ENCODE measurements at regions not wholly inside any gene's neighbourhood (a gene's known extent, or its start where the extent isn't known, plus 50 kb on each side); places are given as distances from the start of the nearest gene placed in this dataset.
"Not testable (repeated sequence)": the region's sequence is repeated elsewhere in the genome, so short reads cannot be mapped to it uniquely, and the experiment has no call there.

DNA sequence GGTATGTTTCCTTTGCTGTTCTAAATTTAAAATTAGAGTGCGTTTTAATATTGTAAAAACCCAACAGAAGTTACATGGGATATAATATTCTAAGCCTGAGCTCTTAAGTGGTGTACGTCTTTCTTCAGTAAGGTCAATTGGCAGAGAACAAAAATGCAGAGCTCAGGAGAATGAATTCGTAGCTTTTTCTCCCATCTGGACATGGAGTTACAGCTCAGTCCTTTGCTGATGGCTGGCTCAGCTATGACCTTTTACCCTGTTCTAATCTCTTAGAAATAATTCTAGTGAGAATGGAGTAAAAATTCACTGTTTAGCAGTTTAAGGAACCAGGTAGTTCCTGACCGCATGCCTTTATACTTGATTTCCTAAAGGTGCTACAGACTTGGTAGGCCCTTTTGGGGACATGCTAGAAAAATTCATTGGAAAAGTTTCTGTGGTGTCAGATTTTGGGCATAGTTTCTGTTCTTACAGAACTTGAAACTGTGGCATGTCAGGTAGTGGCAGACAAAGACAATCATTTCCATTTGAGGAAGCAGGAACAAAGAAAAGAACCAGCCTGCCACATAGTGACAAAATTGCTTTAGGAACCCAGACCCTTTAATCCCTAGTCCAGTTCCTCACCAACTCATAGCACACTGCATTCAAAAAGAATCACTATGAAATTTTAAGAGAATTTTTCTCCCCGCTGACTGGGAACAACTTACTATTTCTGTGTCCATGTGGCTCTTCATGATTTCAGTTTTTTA, 566.8 kb upstream of the ZNF804A start:
- DNase-seq = no peak

DNA sequence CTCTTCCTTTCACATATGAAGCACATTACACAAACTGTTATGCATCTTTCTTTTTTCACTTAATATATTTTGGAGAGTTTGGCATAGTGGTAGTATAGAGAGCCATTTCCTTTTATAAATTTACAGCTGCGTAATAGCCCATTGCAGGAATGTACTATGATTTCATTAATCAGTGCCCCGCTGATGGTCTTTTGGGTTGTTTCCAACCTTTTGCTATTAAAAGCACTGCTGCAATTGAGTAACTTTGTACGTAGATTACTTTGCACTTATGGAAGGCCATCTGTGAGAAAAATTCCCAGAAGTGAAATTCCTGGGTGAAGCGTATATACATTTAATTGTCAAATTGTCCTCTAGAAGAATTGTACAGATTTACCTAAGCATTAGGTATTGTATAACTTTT, 565.3 kb upstream of the ZNF804A start:
- DNase-seq = no peak

DNA sequence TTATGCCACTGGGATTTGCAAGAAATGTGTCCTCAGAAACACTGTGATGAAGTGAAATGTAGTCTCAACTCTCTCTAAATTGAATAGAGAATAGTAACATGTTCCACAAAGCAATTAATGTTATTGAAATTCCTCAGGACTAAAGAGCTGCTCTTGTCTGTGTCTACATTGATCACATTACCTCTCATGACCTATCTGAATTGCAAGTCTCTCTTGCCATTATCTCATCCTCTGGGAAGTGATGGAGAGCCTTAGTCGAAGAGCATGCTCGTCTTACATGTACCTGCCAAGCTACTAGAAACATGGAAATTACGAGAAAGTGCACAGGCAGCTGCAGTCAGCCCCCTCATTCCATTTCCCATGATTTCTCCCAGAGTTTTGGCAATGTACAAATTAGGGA, 561.1 kb upstream of the ZNF804A start:
- DNase-seq = no peak

DNA sequence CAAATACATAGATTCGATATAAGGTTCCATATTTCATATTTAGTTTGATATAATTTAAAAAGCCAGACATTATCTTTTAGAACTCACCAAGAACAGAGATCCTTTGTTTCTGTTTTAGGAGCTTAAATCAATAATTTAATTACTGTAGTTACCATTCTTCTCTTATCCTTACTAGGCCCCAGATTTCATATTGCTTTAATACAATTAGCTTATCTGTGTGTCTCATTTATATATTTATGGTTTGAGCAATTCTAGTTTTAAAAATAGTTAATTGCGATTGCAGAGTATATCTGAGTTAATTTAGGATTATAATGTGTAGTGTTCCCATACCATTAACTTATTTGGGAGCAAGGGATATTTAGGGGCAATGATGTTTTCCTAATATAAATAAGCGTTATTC, 558.8 kb upstream of the ZNF804A start:
- DNase-seq = no peak

DNA sequence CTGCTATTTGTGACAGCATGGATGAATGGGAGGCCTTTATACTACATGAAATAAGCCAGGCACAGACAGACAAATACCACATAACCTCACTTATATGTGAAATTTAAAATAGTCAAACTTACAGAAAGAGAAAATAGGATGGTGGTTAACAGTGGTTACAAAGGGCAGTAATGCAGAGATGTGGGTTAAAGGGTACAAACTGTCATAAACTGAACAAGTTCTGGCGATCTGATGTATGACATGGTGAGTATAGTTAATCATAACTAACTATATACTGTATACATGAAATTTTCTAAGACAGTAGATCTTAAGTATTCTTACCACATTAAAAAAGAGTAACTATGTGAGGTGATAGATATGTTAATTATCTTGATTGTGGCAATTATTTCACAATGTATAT, 558.1 kb upstream of the ZNF804A start:
- no peak for DNase-seq

DNA sequence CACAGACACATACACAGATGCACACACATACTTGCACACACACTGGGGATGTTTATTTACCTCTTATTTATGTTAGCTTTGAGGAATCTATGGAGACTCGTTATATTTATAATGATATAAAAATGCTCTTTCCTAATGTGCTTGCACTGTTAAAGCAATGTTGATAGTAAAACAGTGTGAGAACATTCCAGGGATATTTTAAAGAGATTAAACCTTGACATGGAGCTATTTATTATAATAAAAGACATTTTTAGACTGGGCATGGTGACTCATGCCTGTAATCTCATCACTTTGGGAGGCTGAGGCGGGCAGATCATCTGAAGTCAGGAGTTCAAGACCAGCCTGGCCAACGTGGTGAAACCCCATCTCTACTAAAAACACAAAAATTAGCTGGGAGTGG, 557.3 kb upstream of the ZNF804A start:
- no peak for DNase-seq

DNA sequence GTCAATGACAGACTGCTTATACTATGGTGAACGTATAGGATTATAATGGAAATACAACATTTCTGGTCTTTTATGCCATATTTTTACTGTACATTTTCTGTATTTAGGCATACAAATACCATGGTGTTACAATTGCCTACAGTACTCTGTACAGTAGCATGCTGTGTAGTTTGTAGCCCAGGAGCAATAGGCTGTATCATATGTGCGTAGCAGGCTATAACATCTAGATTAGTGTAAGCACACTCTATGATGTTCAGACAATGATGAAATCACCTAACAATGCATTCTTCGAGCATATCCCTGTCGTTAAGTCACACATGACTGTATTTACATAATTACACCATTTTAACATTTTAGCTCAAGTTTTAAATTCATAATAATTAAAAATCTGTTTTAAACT, 556.6 kb upstream of the ZNF804A start:
- no peak for DNase-seq

DNA sequence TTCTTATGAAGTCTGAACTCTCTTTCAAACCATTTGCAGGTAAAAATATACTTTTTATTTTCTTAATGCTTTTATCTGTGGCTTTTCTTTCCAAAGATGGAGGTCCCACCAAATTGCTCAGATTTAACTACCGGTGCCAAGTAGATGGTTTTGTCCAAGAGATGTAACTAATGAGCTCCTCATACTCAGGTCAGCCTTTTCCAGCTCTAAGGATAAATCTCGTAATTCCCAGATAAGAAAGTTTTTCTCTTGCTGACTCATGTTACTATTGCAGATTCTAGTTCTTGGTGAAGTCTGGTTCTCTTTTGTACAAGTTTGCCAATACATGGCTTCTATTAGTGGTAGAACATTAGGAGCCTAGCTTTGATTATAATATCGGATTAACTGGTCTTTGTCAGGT, 550.8 kb upstream of the ZNF804A start:
- no peak for DNase-seq

DNA sequence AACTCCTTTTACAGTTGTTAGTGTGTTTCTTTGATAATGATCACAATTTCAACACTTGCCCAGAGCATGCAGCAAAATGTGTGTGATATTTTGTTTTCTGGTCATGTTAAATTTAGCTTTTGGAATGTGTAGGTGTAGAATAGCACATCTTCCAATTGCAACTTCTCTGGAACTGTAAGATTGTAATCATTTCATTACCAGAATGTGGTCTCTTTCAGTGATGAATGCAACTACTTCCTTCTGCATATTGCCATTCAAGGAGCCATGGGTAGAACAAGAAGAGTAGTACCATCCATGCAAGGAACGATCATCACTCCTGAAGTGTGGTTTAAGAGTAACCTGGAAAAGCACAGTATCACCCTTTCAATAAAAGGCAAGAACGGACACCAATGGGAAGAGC, 548.8 kb upstream of the ZNF804A start:
- DNase-seq = no peak

DNA sequence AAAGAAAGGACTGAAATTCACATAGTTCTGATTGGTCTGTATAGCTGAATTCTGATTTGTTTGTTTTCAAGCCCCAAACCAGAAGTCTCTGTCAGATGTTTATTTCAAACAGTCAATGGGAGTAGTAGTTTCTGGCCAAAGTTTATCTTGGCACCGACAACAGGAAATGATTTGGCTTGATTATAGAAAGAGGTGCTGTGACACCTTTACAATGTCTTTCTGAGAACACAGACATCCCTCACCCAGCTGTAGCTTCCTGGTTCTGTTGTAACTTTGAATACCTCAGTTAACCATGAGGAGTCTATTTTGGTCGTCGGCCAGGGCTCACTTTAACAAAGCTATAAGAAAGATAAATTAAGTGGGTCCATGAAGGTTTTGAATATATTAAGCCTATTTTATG, 545.0 kb upstream of the ZNF804A start:
- DNase-seq = no peak

DNA sequence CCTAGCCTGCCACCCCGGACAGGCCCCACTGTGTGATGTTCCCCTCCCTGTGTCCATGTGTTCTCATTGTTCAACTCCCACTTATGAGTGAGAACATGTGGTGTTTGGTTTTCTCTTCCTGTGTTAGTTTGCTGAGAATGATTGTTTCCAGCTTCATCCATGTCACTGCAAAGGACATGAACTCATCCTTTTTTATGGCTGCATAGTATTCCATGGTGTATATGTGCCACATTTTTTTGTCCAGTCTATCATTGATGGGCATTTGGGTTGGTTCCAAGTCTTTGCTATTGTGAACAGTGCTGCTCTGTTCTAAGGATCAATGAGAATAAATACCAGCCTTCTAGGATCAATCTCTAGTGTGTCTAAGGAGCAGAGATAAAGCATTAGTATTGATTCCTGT, 543.9 kb upstream of the ZNF804A start:
- not testable (repeated sequence) for DNase-seq

DNA sequence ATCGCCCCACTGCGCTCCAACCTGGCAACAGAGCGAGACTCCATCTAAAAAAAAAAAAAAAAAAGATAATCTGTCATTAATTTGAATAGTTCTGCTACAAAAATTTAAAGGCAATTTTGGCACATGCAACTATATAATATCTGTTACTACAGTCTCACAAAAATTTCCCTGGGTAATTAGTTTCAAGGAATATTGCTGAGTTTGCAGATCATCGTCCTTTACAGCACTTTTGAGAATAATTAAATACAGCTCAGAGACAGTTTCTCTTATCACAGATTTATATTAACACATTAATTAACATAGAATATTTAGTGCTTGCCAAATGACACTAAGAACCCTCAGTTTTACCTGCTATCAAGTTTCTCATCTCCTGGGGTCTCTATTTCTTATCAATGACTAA, 540.4 kb upstream of the ZNF804A start:
- no peak for DNase-seq

DNA sequence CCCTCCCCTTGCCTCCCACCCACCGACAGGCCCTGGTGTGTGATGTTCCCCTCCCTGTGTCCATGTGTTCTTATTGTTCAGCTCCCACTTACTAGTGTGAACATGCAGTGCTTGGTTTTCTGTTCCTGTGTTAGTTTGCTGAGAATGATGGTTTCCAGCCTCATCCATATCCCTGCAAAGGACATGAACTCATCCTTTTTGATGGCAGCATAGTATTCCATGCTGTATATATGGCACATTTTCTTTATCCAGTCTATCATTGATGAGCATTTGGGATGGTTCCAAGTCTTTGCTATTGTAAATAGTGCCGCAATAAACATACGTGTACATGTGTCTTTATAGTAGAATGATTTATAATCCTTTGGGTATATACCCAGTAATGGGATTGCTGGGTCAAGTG, 538.1 kb upstream of the ZNF804A start:
- not testable (repeated sequence) for DNase-seq

DNA sequence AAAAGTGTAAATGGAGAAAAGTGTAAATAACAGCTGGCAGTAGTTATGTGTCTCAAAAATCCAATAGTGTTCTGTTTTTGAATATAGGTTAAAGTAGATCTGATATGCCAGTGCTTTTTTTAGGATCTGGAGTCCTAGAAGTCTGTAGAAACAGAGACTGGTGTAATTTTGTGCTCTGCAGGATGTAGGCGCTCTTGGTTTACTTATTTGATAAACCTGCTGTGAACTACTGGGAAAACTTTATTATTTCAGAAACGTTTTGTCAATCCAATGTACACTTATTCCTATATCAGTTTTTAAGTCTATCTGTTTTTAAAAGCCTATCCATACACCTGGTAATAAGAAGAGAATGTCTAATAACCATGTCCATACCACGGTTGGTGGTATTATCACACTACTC, 530.8 kb upstream of the ZNF804A start:
- DNase-seq = no peak

DNA sequence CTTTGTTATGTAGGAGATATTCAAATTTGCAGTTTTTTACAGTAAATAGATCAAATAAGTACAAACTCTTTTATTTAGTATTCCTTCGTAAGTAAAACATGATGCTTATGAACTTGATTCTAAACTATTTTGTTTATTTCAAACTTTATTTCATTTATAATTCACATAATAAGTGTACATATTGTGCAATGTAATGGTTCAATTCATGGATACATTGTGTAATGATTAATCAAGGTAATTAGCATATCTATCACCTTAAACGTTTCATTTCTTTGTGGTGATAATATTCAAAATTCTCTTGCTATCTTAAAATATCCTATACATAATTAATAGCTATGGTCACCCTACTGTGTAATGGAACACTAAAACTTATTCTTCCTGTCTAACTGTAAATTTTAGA, 525.9 kb upstream of the ZNF804A start:
- no peak for DNase-seq

DNA sequence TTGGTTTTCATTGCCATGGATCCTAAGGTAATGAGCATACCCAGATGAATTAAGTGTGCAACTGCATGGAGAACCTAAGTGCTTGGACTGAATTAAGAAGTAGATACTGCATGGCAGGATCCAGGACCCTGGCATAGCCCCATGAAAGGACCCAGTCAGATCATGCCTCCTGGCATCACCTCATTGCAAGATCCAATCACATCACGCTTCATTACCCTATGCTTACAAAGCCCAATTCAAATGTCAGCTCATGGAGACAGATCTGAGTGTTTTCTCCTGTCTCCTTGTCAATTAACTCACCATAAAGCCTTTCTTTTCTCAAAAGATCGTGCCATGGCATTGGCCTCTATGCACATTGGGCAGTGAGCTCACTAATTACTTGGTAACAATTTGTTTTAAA, 519.8 kb upstream of the ZNF804A start:
- DNase-seq = no peak

DNA sequence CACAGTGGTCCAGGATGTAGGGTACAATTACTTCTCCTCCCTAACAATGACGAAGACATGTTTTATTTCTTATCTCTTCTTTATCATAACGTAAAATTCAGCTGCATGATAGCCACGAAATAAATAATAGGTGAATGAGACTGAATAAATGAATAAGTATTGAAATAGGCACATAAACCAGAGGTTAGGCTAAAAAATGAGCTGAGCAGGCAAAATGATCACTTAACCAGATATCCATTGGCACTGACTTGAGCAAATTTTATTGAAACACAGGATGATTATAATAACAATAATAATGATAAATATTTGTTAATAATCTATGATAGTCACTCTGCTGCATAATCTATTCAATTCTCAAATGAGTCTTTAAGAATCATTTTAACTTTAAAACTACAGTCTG, 506.9 kb upstream of the ZNF804A start:
- DNase-seq = no peak

DNA sequence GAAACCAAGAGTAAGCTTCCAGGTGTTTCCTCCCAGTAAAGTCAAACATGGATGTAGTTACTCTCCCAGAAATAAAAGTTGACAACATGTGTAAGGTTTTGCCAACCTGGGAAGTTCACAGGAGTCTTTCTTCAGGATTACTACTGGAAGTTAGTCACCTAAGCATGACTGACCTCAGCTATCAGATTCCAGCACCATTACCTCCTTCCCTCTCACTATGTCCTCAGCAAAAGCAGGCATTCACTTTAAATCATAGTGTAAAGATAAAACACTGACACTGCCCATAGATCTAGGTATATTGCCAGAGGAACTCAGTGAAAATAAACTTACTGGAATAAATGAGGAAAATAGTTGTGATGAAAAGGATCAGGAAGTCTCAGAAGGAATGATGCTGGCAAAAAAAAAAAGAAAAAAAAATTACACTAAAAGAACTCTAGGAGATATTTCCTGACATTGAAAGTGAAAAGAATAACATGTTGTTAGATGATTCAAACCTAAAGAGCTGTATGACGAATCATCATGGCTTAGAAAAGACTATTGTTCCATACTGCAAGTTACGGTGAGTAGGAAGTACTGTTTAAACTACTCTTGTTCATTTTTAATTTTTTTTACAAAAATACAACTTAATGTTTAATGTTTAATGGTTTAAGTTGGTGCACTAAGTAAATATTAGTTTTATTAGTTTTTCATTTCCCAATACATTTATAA, 484.5 kb upstream of the ZNF804A start:
- no peak for DNase-seq

DNA sequence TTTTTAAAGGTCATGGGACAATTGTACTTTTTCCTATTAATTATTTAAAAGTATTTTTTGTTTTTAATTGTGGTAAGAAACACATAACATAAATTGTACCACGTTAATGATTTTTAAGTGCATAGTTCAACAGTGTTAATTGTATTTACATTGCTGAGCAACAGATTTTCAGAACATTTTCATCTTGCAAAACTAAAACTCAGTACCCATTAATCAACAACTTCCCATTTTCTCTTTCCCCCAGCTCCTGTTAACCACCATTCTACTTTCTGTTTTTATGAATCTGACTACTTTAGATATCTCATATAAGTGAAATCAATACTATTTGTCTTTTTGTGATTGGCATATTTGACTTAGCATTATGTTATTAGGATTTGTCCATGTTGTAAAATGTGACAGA, 483.9 kb upstream of the ZNF804A start:
- no peak for DNase-seq

DNA sequence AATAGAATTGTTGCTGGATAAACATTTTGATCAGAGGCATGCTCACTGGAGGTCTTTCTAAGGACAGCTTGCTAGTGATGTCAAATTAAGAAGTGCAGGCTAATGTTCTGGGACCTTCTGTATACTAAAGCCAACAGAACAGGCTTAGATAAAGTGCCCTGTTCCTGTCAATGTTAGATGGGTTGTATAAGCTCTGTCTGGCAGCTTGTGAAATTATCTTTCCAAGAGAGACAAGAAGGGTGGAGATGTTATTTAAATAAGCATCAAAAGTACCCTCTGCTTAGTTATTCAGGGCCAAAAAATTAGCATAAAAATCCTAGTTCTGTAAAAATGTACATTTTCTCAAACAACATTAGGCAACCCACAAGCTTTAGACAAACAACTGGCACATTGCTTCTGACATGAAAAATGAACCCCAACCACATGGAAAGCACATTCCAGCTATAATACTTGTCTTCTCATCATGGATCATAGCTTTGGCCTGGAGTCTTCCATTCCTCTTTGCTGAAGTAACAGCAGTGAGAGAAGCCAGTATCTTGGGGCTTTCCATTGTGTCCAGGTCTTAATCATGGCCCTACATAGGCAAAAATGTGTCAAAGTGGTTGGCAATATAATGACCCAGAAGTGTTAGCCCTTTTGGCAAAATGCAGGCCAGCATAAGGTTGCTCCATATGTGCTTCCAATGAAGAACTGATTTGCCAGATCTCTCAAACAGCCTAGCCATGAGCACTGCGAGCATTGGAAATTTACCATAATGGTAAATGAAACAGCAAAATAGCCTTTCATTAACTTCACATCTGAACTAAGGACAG, 478.1 kb upstream of the ZNF804A start:
- DNase-seq = no peak

DNA sequence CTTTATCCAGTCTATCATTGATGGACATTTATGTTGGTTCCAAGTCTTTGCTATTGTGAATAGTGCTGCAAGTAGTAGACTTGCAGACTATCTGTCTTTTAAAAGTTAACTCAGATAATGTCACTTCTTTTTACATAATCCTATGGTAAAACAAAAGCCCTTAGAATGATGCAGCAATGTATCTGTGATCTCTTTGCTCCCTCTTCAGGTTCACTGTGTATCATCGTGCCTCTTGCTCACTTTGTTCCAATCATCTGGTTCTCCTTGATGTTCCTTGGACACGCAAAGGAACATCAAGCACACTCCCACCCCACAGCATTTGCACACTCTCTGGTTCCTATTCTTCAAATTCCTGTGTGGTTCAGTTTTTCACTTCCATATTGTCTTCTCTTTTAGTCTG, 472.5 kb upstream of the ZNF804A start:
- no peak for DNase-seq

DNA sequence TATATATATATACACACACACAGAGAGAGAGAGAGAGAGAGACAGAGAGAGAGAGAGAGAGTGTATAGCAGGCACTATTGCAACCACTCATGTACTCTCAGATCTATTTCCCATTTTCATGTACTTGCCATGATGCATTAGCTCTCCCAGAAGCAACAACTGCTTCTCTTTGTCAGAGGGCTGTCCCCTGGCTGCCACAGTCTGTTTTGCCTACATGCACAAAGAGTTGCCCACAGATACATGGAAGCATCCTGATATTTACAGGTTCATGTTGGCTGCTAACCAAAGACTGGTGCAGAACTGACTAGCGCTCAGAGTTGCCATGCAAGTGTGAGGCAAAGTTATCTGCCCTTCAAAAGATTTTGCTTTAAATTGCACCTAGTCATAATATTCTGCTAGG, 469.3 kb upstream of the ZNF804A start:
- no peak for DNase-seq

DNA sequence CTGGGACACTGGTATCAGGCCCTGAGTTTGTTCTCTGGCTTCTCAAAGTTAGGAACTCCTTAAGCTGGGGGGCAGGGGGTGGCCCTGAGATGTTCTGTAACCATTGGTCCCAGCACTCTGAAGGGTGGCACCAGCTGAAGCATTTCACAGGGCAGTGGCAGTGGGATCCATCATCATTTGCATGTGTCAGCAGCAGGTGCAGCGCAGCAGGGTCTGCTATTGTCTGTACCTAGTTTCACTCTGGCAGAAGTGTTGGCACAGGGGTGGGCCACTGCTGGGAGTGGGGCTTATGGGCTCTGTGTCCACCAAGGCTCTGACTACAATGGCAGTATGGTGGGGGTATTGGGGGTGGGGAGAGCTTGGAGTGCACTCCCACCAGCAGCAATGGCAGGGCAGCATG, 460.4 kb upstream of the ZNF804A start:
- DNase-seq = no peak

DNA sequence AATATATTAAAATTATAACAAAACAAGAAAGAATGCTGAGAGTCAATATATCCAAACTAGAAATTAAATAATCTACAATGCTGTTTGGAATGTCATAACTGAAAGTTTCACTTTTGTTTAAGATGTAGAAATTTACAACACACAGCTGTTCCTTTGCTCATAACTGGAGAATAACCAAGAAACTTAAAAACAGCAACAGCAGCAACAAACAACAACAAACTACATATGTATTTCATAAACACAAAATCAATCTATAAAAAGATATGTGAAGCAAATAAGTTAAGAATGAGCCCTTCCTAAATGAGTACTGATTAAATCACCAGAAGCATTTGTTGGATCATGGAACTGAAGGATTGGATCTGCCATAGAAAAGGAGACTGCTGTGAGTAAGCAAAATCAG, 456.5 kb upstream of the ZNF804A start:
- no peak for DNase-seq

All from hematopoietic multipotent progenitor cell treated with erythropoietin and hydrocortisone succinate and interleukin-3 and kit ligand, for 6 days (in vitro differentiated cells).